Heart left ventricle (tissue), 16 donors: ENCODE measurements at regions not wholly inside any gene's neighbourhood (a gene's known extent, or its start where the extent isn't known, plus 50 kb on each side); places are given as distances from the start of the nearest gene placed in this dataset.

ENCODE experiments used
- ATAC-seq, 4 donors: fragments of 200-7000 bp; cut with Tn5 transposase; one replicate each; pipeline ENCODE4 v1.9.1; 2020 to 2022; ENCODE audit warnings: moderate library complexity in 4 of 4, mild to moderate bottlenecking in 3 of 4, moderate number of reproducible peaks in 1 of 4
- DNase-seq, 5 donors: peaks; one replicate each; pipeline ENCODE4 v3.0.0-alpha.2; 2020
- H3K27ac ChIP-seq, 12 donors: fragments of 200-600 bp; sonication (generic) in 4 of 12; one replicate each; pipeline versions ENCODE4 v1.5.0 to v1.8.0; 2016 to 2022; ENCODE audit warnings: mild to moderate bottlenecking in 2 of 12
- H3K27me3 ChIP-seq, 9 donors: fragments of 200-600 bp; sonication (generic) in 2 of 9; one replicate each; pipeline versions ENCODE4 v1.5.1 to v1.8.0; 2016 to 2022; ENCODE audit warnings: mild to moderate bottlenecking in 3 of 9
- H3K36me3 ChIP-seq, 9 donors: fragments of 200-600 bp; sonication (generic) in 2 of 9; one replicate each; pipeline versions ENCODE4 v1.5.0 to v1.8.0; 2018 to 2022; ENCODE audit warnings: mild to moderate bottlenecking in 2 of 9
- H3K4me1 ChIP-seq, 12 donors: fragments of 200-600 bp; sonication (generic) in 4 of 12; one replicate each; pipeline versions ENCODE4 v1.5.0 to v1.8.0; 2016 to 2022; ENCODE audit warnings: mild to moderate bottlenecking in 3 of 12
- H3K4me3 ChIP-seq, 12 donors: fragments of 200-600 bp; sonication (generic) in 4 of 12; one replicate each; pipeline versions ENCODE4 v1.5.0 to v1.8.0; 2017 to 2022; ENCODE audit warnings: mild to moderate bottlenecking in 9 of 12, moderate library complexity in 4 of 12
- H3K9me3 ChIP-seq, 12 donors: fragments of 200-600 bp; sonication (generic) in 4 of 12; one replicate each; pipeline versions ENCODE4 v1.5.0 to v1.8.0; 2016 to 2022; ENCODE audit warnings: mild to moderate bottlenecking in 1 of 12
- POLR2A ChIP-seq, 2 donors: fragments of 450-650 bp; IDR thresholded peaks; one replicate each; pipeline ENCODE4 v1.6.1; 2017; ENCODE audit warnings: antibody characterized with exemption in 2 of 2, mild to moderate bottlenecking in 2 of 2, moderate library complexity in 2 of 2
- WGBS, 4 donors: extraction: QIAGEN DNeasy Blood & Tissue Kit in 2 of 4; methylation state at CpG; one replicate each; pipeline versions ENCODE4 v1.1.5 to v1.1.7; 2013 to 2018; 5-methylcytosine and 5-hydroxymethylcytosine counted together
- intact Hi-C, 10 donors: fragments of 100-400 bp; cut with DNase I; formaldehyde crosslinking; loops; one replicate each; pipeline versions ENCODE4 v1.11.1 to v1.14.2; 2022
- TF ChIP-seq, protein P1 (sequence below), 12 donors: fragments of 200-600 bp; sonication (generic) in 4 of 12; IDR thresholded peaks; one replicate each; pipeline versions ENCODE4 v1.5.0 to v1.8.0; 2018 to 2022; ENCODE audit warnings: antibody characterized with exemption in 12 of 12, mild to moderate bottlenecking in 5 of 12
- donor health status: ischemic (EF 13 %, LVEDD 7.1; RV severe dilation, severe dysfunction).
- donor health status: healthy with polysubstance abuse.
- donor health status: DM: no; HTN: yes; CAD: no.
- donor health status: DM: no; HTN: no; CAD: no.
- donor health status: ischemic (EF 25% LVEDD 6.9; RV normal size, moderate dysfunction).
- donor health status: ischemic (EF 25% LVEDD 5.7; RV mildly dilated, moderate dysfunction).
- donor health status: healthy.
- donor health status: DM: yes; HTN: yes; CAD: no.
- donor health status: ischemic (EF 35%, LVEDD 5.7; RV mildly dilated, moderate dysfunction).
- donor health status: nonischemic (EF 11% LVEDD 7.7; RV severe dilation, severe dysfunction).
- donor health status: DM: yes; HTN: yes; CAD: no.
- donor health status: PGD.
- donor health status: ischemic (EF 29% LVEDD 5.4; RV normal size, mild dysfunction).
- donor health status: nonischemic (EF 23%, LVEDD 6.1; RV moderate dilation, normal function).

DNA sequence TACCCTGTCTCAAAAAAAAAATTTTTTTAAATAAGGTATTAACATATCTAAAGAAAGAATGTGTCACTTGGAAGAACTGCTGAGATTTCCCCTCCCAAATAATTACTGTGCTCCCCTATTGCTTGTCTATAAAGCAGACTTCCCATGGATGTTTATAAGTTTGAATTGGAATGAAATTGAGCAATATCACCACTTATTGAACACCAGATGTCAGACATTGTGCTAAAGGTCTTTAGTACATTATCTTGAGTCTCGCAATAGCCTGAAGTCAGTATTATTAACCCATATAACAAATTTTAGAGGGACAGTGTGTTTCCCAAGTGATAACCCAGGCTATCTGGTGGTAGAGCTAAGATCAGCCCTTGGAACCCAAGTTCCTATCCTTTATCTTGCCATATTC is 69.0 kb upstream of the EPCAM start:
- Histone ChIP-seq H3K36me3 (no peaks in the 10 kb centered on the region), H3K27me3 (no peaks in the 10 kb centered on the region), H3K4me3 (no peak overlapping the region), H3K4me1 (peaks cover 0 to 67% (median 0%) of the 10 kb centered on the region in 12 donors), H3K9me3 (no peaks in the 10 kb centered on the region), H3K27ac (peak overlapping the region in 1 of 12 donors; percentile 11)
- ATAC-seq (no peak), DNase-seq (no peak)
- intact Hi-C loops, result no loop called here
- WGBS, 4 donors, result 97 to 100% (median 99%) methylated on average over 1 of the region's 1 CpG
- TF ChIP-seq, protein P1, sequence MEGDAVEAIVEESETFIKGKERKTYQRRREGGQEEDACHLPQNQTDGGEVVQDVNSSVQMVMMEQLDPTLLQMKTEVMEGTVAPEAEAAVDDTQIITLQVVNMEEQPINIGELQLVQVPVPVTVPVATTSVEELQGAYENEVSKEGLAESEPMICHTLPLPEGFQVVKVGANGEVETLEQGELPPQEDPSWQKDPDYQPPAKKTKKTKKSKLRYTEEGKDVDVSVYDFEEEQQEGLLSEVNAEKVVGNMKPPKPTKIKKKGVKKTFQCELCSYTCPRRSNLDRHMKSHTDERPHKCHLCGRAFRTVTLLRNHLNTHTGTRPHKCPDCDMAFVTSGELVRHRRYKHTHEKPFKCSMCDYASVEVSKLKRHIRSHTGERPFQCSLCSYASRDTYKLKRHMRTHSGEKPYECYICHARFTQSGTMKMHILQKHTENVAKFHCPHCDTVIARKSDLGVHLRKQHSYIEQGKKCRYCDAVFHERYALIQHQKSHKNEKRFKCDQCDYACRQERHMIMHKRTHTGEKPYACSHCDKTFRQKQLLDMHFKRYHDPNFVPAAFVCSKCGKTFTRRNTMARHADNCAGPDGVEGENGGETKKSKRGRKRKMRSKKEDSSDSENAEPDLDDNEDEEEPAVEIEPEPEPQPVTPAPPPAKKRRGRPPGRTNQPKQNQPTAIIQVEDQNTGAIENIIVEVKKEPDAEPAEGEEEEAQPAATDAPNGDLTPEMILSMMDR (IDR thresholded peaks at IDR 0.05), result no peak
- TF ChIP-seq POLR2A (IDR thresholded peaks at IDR 0.05), result no peak

DNA sequence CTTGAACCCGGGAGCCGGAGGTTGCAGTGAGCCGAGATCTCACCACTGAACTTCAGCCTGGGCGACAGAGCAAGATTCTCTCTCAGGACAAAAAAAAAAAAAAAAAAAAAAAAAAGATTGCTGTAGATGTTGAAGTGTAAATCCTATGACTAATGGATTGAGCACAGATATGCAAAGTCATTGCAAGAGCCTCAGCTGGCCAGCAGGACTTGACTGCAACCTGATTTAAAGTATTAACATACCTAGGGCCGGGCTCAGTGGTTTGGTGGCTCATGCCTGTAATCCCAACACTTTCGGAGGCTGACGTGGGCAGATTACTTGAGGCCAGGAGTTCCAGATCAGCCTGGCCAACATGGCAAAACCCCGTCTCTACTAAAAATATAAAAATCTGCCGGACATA is 69.6 kb upstream of the EPCAM start:
- intact Hi-C loops, result no loop called here
- TF ChIP-seq, protein P1 (IDR thresholded peaks at IDR 0.05), result no peak
- TF ChIP-seq POLR2A (IDR thresholded peaks at IDR 0.05), result no peak
- Histone ChIP-seq H3K9me3 (no peaks in the 10 kb centered on the region), H3K27ac (peak overlapping the region in 1 of 12 donors; percentile 11), H3K36me3 (no peaks in the 10 kb centered on the region), H3K27me3 (no peaks in the 10 kb centered on the region), H3K4me1 (peaks cover 0 to 73% (median 0%) of the 10 kb centered on the region in 12 donors), H3K4me3 (no peak overlapping the region)
- no peak for ATAC-seq
- no peak for DNase-seq
- WGBS, 4 donors, result 78 to 94% (median 87%) methylated on average over 9 of the region's 9 CpGs

DNA sequence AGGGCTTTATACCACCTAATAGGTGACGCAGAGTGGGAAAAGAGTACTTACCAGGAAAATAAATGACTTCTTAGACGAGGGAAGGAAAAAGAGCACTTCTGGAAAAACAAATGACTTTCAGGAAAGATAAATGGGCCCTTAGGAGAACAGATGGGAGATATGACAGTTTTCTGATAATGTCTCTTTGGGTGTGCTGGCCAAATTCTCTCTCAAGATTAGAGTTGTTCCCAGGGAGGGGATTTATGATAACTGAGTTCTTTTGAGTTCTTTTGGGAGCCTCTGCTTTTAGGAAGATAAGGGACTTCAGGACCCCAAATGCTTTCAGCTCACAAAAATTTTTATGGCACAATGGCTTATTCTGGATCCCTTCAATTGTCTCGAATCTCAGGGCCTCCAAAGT is 70.3 kb upstream of the EPCAM start:
- Histone ChIP-seq H3K4me1 (peaks cover 0 to 72% (median 0%) of the 10 kb centered on the region in 12 donors), H3K36me3 (no peaks in the 10 kb centered on the region), H3K27ac (peak overlapping the region in 1 of 12 donors; percentile 12), H3K4me3 (no peak overlapping the region), H3K27me3 (no peaks in the 10 kb centered on the region), H3K9me3 (no peaks in the 10 kb centered on the region)
- DNase-seq (no peak), ATAC-seq (no peak)
- intact Hi-C loops, result no loop called here
- WGBS, 4 donors, result 63 to 73% (median 69%) methylated on average over 3 of the region's 3 CpGs
- TF ChIP-seq, protein P1 (IDR thresholded peaks at IDR 0.05), result no peak
- TF ChIP-seq POLR2A (IDR thresholded peaks at IDR 0.05), result no peak

DNA sequence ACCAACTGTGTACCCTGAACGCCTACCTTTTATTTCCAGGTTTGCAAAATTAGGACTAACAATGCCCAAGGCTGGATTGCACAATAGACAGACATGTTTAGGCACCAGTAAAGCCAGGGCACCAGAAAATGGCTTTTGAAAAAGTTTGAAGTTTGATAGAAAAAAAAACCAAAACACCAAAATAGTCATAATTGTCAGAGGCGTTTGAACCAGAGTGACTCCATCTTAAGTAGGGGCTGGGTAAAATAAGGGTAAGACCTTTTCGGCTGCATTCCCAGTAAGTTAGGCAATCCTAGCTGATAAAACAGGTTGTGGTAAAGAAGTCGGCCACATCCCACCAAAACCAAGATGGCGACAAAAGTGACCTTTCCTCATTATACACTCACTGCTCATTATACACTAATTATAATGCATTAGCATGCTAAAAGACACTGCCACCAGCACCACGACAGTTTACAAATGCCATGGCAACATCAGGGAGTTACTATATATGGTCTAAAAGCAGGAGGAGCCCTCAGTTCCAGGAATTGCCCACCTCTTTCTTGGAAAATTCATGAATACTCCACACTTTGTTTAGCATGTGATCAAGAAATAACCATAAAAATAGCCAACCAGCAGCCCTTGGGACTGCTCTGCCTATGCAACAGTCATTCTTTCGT is 71.2 kb upstream of the EPCAM start:
- intact Hi-C loops, result no loop called here

More for the DNA sequence above, 71.2 kb upstream of the EPCAM start:
- no peak for TF ChIP-seq POLR2A (IDR thresholded peaks at IDR 0.05)
- TF ChIP-seq, protein P1 (IDR thresholded peaks at IDR 0.05), result no peak
- DNase-seq (no peak), ATAC-seq (peak in 1 of 4 donors; percentile 18)
- H3K27ac ChIP-seq, result no peak overlapping the region
- H3K4me3 ChIP-seq, result no peak overlapping the region
- no peaks in the 10 kb centered on the region for H3K27me3 ChIP-seq
- H3K4me1 ChIP-seq, result peaks cover 0 to 65% (median 0%) of the 10 kb centered on the region in 12 donors
- H3K9me3 ChIP-seq, result no peaks in the 10 kb centered on the region
- 89 to 93% (median 90%) methylated on average over 7 of the region's 7 CpGs for WGBS, 4 donors
- H3K36me3 ChIP-seq, result no peaks in the 10 kb centered on the region
